Loucy (cell line): ENCODE measurements at regions not wholly inside any gene's neighbourhood (a gene's known extent, or its start where the extent isn't known, plus 50 kb on each side); places are given as distances from the start of the nearest gene placed in this dataset.

Source experiments
- H2AFZ ChIP-seq: fragments of 200-600 bp; sonication (generic); 2 replicates; pipeline ENCODE4 v1.6.0; 2016; ENCODE audit warnings: antibody characterized with exemption, mild to moderate bottlenecking, low read length, moderate library complexity
- H3F3A ChIP-seq: fragments of 200-600 bp; 2 replicates; pipeline ENCODE4 v1.6.0; 2016; ENCODE audit warnings: antibody characterized with exemption, low read depth, mild to moderate bottlenecking
- H3K27me3 ChIP-seq: fragments of 200-600 bp; sonication (generic); 2 replicates; pipeline ENCODE4 v1.6.1; 2014; ENCODE audit warnings: low read length, mild to moderate bottlenecking; ENCODE audit not compliant: insufficient read depth, poor library complexity, severe bottlenecking
- H3K36me3 ChIP-seq: fragments of 200-600 bp; sonication (generic); 2 replicates; pipeline ENCODE4 v1.6.1; 2016; ENCODE audit warnings: low read length; ENCODE audit not compliant: insufficient read depth
- H3K4me1 ChIP-seq: fragments of 200-600 bp; sonication (generic); 2 replicates; pipeline ENCODE4 v1.5.1; 2014; ENCODE audit warnings: low read length, mild to moderate bottlenecking; ENCODE audit not compliant: insufficient read depth, poor library complexity, severe bottlenecking
- H3K4me2 ChIP-seq: fragments of 200-600 bp; sonication (generic); 2 replicates; pipeline ENCODE4 v1.6.0; 2014; ENCODE audit warnings: antibody characterized with exemption, low read length, low read depth, mild to moderate bottlenecking; ENCODE audit not compliant: poor library complexity, severe bottlenecking
- H3K4me3 ChIP-seq: fragments of 200-600 bp; sonication (generic); 2 replicates; pipeline ENCODE4 v1.5.1; 2014; ENCODE audit warnings: low read length, mild to moderate bottlenecking, mixed read lengths; ENCODE audit not compliant: poor library complexity, severe bottlenecking
- H3K79me2 ChIP-seq: fragments of 200-600 bp; sonication (generic); 2 replicates; pipeline ENCODE4 v1.6.1; 2014; ENCODE audit warnings: low read length; ENCODE audit not compliant: insufficient read depth
- H3K9ac ChIP-seq: fragments of 200-600 bp; sonication (generic); 2 replicates; pipeline ENCODE4 v1.6.0; 2014; ENCODE audit warnings: mild to moderate bottlenecking, low read depth, low read length, moderate library complexity; ENCODE audit not compliant: poor library complexity, severe bottlenecking
- H3K9me2 ChIP-seq: fragments of 200-600 bp; sonication (generic); replicated peaks from 2 replicates; pipeline ENCODE4 v1.6.1; 2016; ENCODE audit warnings: low read depth, low read length, mixed read lengths
- H3K9me3 ChIP-seq: fragments of 200-600 bp; sonication (generic); 2 replicates; pipeline ENCODE4 v1.6.1; 2014; ENCODE audit warnings: mild to moderate bottlenecking, antibody characterized with exemption, low read length, low read depth; ENCODE audit not compliant: insufficient read depth
- H4K20me1 ChIP-seq: fragments of 200-600 bp; sonication (generic); 2 replicates; pipeline ENCODE4 v1.6.0; 2014; ENCODE audit warnings: antibody characterized with exemption, low read length, mild to moderate bottlenecking; ENCODE audit not compliant: insufficient read depth, poor library complexity, severe bottlenecking
- EZH2phosphoT487 ChIP-seq: fragments of 200-600 bp; IDR thresholded peaks from 2 replicates; pipeline ENCODE4 v1.6.1; 2018; ENCODE audit warnings: antibody characterized with exemption, mild to moderate bottlenecking, moderate library complexity, borderline replicate concordance
- TF ChIP-seq, protein P1 (sequence below): fragments of 200-600 bp; sonication (generic); conservative IDR thresholded peaks from 2 replicates; pipeline ENCODE4 v1.5.1; 2014; ENCODE audit warnings: mild to moderate bottlenecking, antibody characterized with exemption, low read length

DNA sequence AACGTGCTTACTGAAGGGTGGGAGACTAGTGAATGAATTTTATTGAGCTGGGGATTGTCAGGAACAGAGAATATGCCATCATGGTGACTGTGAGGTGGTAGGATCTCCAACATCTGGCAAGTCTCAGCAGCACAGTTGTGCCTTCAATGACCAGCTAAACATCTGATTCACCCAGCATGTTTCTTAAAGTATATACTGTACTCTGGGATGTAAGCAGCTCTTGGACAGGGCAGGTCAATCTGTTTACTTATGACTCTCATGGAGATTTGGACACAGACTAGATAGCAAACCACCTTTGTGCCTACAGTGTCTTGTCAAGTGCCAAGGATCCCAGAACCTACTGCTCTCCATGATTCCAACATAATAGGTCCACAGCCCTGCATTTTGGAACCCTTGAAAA is 801.0 kb upstream of the CITED2 start:
- Histone ChIP-seq H3K4me3 (no peak overlapping the region), H3K9ac (no peak overlapping the region), H3K79me2 (no peaks in the 10 kb centered on the region), H3K4me1 (no peaks in the 10 kb centered on the region), H3K4me2 (no peak overlapping the region), H3K27me3 (no peaks in the 10 kb centered on the region), H3K9me2 (no peaks in the 10 kb centered on the region), H3K36me3 (no peaks in the 10 kb centered on the region), H2AFZ (no peak overlapping the region), H4K20me1 (no peaks in the 10 kb centered on the region), H3K9me3 (no peaks in the 10 kb centered on the region), H3F3A (no peaks in the 10 kb centered on the region)
- TF ChIP-seq EZH2phosphoT487 = no peak
- TF ChIP-seq, protein P1, sequence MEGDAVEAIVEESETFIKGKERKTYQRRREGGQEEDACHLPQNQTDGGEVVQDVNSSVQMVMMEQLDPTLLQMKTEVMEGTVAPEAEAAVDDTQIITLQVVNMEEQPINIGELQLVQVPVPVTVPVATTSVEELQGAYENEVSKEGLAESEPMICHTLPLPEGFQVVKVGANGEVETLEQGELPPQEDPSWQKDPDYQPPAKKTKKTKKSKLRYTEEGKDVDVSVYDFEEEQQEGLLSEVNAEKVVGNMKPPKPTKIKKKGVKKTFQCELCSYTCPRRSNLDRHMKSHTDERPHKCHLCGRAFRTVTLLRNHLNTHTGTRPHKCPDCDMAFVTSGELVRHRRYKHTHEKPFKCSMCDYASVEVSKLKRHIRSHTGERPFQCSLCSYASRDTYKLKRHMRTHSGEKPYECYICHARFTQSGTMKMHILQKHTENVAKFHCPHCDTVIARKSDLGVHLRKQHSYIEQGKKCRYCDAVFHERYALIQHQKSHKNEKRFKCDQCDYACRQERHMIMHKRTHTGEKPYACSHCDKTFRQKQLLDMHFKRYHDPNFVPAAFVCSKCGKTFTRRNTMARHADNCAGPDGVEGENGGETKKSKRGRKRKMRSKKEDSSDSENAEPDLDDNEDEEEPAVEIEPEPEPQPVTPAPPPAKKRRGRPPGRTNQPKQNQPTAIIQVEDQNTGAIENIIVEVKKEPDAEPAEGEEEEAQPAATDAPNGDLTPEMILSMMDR = no peak

DNA sequence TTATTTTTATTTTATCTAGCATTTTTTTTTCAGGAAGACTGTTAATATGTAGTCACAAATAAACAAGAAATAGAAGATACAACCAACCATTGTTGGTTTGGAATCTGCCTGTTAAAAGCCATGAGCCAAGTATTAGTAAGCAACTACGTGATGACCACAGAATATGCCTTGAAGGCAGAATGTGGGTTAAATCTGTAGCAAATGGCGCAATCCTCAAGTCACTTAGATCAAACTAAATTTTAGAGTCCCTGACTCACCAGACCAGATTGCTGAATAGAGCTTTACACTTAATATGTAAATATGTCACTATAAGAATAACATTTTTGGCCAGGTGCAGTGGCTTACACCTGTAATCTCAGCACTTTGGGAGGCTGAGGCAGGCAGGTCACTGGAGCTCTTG is 800.1 kb upstream of the CITED2 start:
- Histone ChIP-seq H3K9ac (no peak overlapping the region), H3K4me1 (no peaks in the 10 kb centered on the region), H3K9me2 (no peaks in the 10 kb centered on the region), H3K9me3 (no peaks in the 10 kb centered on the region), H4K20me1 (no peaks in the 10 kb centered on the region), H3K79me2 (no peaks in the 10 kb centered on the region), H3K4me3 (no peak overlapping the region), H3K36me3 (no peaks in the 10 kb centered on the region), H3K4me2 (no peak overlapping the region), H3K27me3 (no peaks in the 10 kb centered on the region), H2AFZ (no peak overlapping the region), H3F3A (no peaks in the 10 kb centered on the region)
- TF ChIP-seq EZH2phosphoT487 = no peak
- TF ChIP-seq, protein P1 = no peak

DNA sequence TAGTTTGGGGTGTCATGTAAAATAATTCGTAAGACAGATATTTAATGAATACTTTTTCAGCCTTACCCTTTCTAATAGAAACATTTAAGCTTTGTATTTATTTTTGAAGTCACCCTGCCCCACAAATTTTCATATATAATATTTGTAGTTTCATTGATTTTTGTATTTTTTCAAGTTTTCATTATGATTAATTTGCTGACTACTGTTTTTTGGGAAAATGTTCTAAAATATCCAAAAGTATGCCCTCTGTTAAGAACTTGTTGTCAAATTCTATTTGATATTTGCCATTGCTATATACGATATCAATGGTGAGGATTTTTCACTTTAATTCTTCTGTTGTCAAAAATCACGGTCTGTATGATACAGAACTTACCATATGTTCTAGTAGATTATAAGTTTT is 793.9 kb upstream of the CITED2 start:
- H2AFZ ChIP-seq = no peak overlapping the region
- no peaks in the 10 kb centered on the region for H3K27me3 ChIP-seq
- H4K20me1 ChIP-seq = no peaks in the 10 kb centered on the region
- no peak overlapping the region for H3K4me3 ChIP-seq
- no peaks in the 10 kb centered on the region for H3K79me2 ChIP-seq
- no peaks in the 10 kb centered on the region for H3K9me2 ChIP-seq
- H3K36me3 ChIP-seq = no peaks in the 10 kb centered on the region
- no peaks in the 10 kb centered on the region for H3K4me1 ChIP-seq
- no peak overlapping the region for H3K4me2 ChIP-seq
- H3K9ac ChIP-seq = no peak overlapping the region
- H3F3A ChIP-seq = no peaks in the 10 kb centered on the region
- TF ChIP-seq EZH2phosphoT487 = no peak
- TF ChIP-seq, protein P1 = no peak
- no peaks in the 10 kb centered on the region for H3K9me3 ChIP-seq
